Peyer's patch (tissue), 4 donors: ENCODE measurements at regions not wholly inside any gene's neighbourhood (a gene's known extent, or its start where the extent isn't known, plus 50 kb on each side); places are given as distances from the start of the nearest gene placed in this dataset.

Source experiments
- DNase-seq, 3 donors: peaks; one replicate each; pipeline ENCODE4 v3.0.0-alpha.2; 2017 to 2019
- H3K27ac ChIP-seq, 4 donors: fragments of 200-600 bp; sonication (generic); one replicate each; pipeline ENCODE4 v1.5.1; 2016 to 2019
- H3K27me3 ChIP-seq, 2 donors: fragments of 200-600 bp; sonication (generic); one replicate each; pipeline ENCODE4 v1.5.1; 2019
- H3K36me3 ChIP-seq, 3 donors: fragments of 200-600 bp; sonication (generic); one replicate each; pipeline ENCODE4 v1.5.1; 2016 to 2019
- H3K4me1 ChIP-seq, 4 donors: fragments of 200-600 bp; sonication (generic); one replicate each; pipeline ENCODE4 v1.5.1; 2016 to 2019
- H3K4me3 ChIP-seq, 4 donors: fragments of 200-600 bp; sonication (generic); 1 replicate in 3 of 4; 2 replicates in 1 of 4; pipeline ENCODE4 v1.5.1; 2016 to 2019; ENCODE audit warnings: mild to moderate bottlenecking in 1 of 4
- H3K9me3 ChIP-seq, 4 donors: fragments of 200-600 bp; sonication (generic); one replicate each; pipeline ENCODE4 v1.5.1; 2016 to 2019; ENCODE audit warnings: mild to moderate bottlenecking in 1 of 4
- POLR2A ChIP-seq, 2 donors: fragments of 450-650 bp; IDR thresholded peaks; one replicate each; pipeline ENCODE4 v1.5.1; 2017; ENCODE audit warnings: antibody characterized with exemption in 2 of 2, mild to moderate bottlenecking in 2 of 2, moderate library complexity in 2 of 2
- TF ChIP-seq, protein P1 (sequence below), 6 experiments: fragments of 450-650 bp in 4 of 6; fragments of 200-600 bp in 2 of 6; sonication (generic) in 1 of 6; IDR thresholded peaks; one replicate each; pipeline ENCODE4 v1.5.1; 2017 to 2019; ENCODE audit warnings: antibody characterized with exemption in 6 of 6, mild to moderate bottlenecking in 3 of 6, moderate library complexity in 1 of 6

- Histone ChIP-seq H3K27me3 (no peaks in the 10 kb centered on the region), H3K4me3 (no peak overlapping the region), H3K27ac (no peak overlapping the region), H3K4me1 (no peaks in the 10 kb centered on the region), H3K9me3 (peaks cover 0 to 2% (median 0%) of the 10 kb centered on the region in 4 donors), H3K36me3 (no peaks in the 10 kb centered on the region)
- DNase-seq, result no peak
- no peak for TF ChIP-seq POLR2A (IDR thresholded peaks at IDR 0.05)
- TF ChIP-seq, protein P1, sequence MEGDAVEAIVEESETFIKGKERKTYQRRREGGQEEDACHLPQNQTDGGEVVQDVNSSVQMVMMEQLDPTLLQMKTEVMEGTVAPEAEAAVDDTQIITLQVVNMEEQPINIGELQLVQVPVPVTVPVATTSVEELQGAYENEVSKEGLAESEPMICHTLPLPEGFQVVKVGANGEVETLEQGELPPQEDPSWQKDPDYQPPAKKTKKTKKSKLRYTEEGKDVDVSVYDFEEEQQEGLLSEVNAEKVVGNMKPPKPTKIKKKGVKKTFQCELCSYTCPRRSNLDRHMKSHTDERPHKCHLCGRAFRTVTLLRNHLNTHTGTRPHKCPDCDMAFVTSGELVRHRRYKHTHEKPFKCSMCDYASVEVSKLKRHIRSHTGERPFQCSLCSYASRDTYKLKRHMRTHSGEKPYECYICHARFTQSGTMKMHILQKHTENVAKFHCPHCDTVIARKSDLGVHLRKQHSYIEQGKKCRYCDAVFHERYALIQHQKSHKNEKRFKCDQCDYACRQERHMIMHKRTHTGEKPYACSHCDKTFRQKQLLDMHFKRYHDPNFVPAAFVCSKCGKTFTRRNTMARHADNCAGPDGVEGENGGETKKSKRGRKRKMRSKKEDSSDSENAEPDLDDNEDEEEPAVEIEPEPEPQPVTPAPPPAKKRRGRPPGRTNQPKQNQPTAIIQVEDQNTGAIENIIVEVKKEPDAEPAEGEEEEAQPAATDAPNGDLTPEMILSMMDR (IDR thresholded peaks at IDR 0.05), result no peak
These were observed 521.4 kb downstream of the DNAJB9 start for GRCh38 chr7:109091042-109091441.

- Histone ChIP-seq H3K36me3 (no peaks in the 10 kb centered on the region), H3K27ac (no peak overlapping the region), H3K4me3 (no peak overlapping the region), H3K4me1 (no peaks in the 10 kb centered on the region), H3K9me3 (peaks cover 0 to 2% (median 0%) of the 10 kb centered on the region in 4 donors), H3K27me3 (no peaks in the 10 kb centered on the region)
- no peak for TF ChIP-seq POLR2A (IDR thresholded peaks at IDR 0.05)
- TF ChIP-seq, protein P1 (IDR thresholded peaks at IDR 0.05), result no peak
- DNase-seq, result no peak
These were observed 522.6 kb downstream of the DNAJB9 start for GRCh38 chr7:109092268-109092667.

- no peak for DNase-seq
- Histone ChIP-seq H3K27ac (no peak overlapping the region), H3K9me3 (no peaks in the 10 kb centered on the region), H3K4me1 (no peaks in the 10 kb centered on the region), H3K36me3 (no peaks in the 10 kb centered on the region), H3K27me3 (no peaks in the 10 kb centered on the region), H3K4me3 (no peak overlapping the region)
- TF ChIP-seq, protein P1 (IDR thresholded peaks at IDR 0.05), result no peak
- TF ChIP-seq POLR2A (IDR thresholded peaks at IDR 0.05), result no peak
These were observed 531.7 kb downstream of the DNAJB9 start for GRCh38 chr7:109101332-109101731.

- TF ChIP-seq, protein P1 (IDR thresholded peaks at IDR 0.05), result no peak
- no peak for TF ChIP-seq POLR2A (IDR thresholded peaks at IDR 0.05)
- H3K27me3 ChIP-seq, result no peaks in the 10 kb centered on the region
- no peak overlapping the region for H3K27ac ChIP-seq
- no peaks in the 10 kb centered on the region for H3K36me3 ChIP-seq
- DNase-seq, result no peak
- no peak overlapping the region for H3K4me3 ChIP-seq
- no peaks in the 10 kb centered on the region for H3K9me3 ChIP-seq
- H3K4me1 ChIP-seq, result no peaks in the 10 kb centered on the region
These were observed 539.9 kb downstream of the DNAJB9 start for GRCh38 chr7:109109558-109109957.

DNA sequence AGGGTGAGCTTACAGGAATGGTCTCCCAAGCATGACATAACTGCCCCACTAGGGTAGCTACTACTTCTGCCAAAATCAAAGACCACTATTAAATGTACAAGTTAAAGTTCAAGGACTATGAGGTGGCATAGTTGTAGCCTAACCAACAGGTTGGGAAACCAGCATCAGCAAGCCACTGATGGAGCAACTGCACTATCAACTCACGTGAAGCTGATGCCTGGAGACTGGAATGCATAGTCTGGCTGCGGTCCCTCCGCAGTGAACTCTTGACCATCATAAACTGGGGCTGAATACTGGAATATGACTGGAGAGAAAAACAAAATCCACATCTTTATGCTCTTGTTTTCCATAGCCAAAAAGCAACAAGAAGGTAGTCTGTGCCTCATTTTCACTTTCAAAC lies 541.4 kb downstream of the DNAJB9 start:
- TF ChIP-seq, protein P1 (IDR thresholded peaks at IDR 0.05), result no peak
- TF ChIP-seq POLR2A (IDR thresholded peaks at IDR 0.05), result no peak
- Histone ChIP-seq H3K27ac (no peak overlapping the region), H3K4me3 (no peak overlapping the region), H3K27me3 (no peaks in the 10 kb centered on the region), H3K4me1 (no peaks in the 10 kb centered on the region), H3K9me3 (no peaks in the 10 kb centered on the region), H3K36me3 (no peaks in the 10 kb centered on the region)
- DNase-seq, result no peak
